ENCODE measurements at regions not wholly inside any gene's neighbourhood (a gene's known extent, or its start where the extent isn't known, plus 50 kb on each side); places are given as distances from the start of the nearest gene placed in this dataset.

- no peak for TF ChIP-seq CTCF (IDR thresholded peaks at IDR 0.05)
- TF ChIP-seq POLR2A (IDR thresholded peaks at IDR 0.05), result no peak
Observed at GRCh38 chr12:86429824-86430223, 173.6 kb upstream of the MGAT4C start.
